GM18520 (cell line): ENCODE measurements at regions not wholly inside any gene's neighbourhood (a gene's known extent, or its start where the extent isn't known, plus 50 kb on each side); places are given as distances from the start of the nearest gene placed in this dataset.
A peak's percentile ranks its signal among the peaks of the same experiment; 100 is the strongest.

Source experiments
- ATAC-seq: cut with Tn5 transposase; IDR thresholded peaks from one replicate; pipeline ENCODE4 v1.9.1; 2021; ENCODE audit not compliant: unreplicated experiment

DNA sequence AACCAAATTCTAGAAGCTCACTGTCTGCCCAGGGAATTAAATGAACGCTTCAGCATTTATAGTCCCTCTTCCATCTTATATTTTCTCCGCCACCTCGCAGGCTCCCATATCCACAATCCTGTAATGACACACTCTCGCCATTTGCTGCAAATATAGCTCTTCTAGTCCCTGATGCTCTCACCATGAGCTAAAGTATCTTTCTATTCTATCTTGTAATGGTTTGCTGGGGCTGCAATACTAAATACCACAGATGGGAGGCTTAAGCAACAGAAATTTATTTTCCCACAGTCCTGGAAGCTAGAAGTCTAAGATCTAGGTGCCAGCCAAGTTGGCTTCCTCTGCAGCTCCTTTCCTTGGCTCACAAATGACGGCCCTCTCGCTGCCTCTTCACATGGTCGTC, 106.9 kb upstream of the NPHP3 start:
- ATAC-seq: no peak

DNA sequence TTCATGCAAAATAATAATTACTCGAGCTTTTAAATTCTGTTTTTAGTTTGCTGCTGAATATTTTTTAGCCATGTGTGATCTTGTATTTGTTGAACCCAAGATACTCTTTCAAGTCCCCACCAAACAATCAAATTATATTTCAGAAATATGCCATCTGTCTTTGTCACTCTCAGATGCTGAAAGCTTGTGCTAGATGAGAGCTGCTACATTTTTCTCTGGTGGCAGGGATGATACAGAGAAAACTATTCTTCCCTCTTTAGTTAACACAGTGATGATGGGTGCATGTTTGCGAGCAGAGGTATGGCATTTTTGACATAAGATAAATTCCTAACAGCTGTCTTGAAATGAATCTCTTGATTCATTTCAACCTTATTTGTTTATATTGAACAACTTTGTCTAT, 100.6 kb upstream of the NPHP3 start:
- no peak for ATAC-seq

DNA sequence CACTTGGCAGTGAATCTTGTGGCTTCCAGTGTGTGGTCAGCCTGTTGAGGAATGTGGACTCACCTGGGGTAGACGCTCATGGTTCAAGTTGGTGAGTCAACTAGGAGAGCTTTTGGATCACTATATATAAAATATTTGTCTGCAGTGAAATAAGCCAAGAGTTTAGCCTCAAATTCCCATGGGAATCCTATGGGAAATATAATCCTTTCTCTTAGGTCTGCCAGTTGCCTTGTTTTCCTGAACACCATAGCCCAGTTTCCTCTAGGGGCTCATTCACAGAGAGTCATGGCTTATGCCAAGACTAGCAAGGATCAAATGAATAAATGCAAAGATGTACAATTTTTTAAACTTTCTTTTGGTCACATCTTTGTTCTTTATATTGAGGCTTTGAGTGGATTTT, 100.1 kb upstream of the NPHP3 start:
- ATAC-seq: no peak

DNA sequence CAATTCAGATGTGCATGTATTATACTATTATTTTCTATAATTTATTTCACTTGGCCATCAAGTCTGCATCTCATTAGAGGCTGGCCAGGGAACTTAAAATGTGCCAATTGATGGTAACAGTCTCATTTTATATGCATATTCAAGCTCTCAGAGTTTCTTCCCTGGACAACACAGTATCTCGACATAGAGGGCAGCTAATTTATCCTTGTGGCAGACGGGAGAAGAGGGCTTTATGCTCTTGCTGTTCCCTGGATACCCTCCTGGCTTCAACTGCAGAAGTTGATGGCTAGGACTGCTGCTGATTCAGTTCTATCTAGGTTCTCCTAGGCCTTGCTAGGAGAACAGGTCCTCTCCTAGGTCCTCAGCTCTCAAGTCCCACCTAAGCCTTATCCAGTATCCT, 99.1 kb upstream of the NPHP3 start:
- no peak for ATAC-seq

GRCh38 chr3:132818251-132818650, 96.0 kb upstream of the NPHP3 start:
- no peak for ATAC-seq

- ATAC-seq: no peak
Observed at GRCh38 chr3:132817646-132818177, 95.5 kb upstream of the NPHP3 start.

DNA sequence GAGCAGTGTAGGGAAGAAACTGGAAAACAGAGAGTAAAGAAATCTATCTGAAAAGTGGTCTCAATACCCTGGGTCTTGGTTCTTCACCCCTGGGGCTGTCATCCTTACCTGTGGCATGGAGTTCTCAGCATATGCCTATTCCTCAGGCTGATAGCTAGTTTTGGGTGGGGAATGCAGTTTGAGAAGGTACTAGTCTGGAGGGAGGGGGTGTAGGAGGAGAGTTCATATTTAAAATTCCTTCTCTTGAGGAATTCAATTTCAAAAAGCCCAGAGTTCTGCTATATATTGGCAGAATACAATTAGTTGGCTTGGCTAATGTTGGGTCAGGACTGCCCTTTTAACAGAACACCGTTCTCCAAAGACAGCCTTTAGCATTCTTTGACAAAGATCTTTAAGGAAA, 82.9 kb upstream of the NPHP3 start:
- no peak for ATAC-seq

GRCh38 chr3:132804498-132804897, 82.3 kb upstream of the NPHP3 start:
- no peak for ATAC-seq

GRCh38 chr3:132803889-132804288, 81.7 kb upstream of the NPHP3 start:
- ATAC-seq: no peak

- no peak for ATAC-seq
Observed at GRCh38 chr3:132800958-132801357, 78.7 kb upstream of the NPHP3 start.

- ATAC-seq: no peak
Observed at GRCh38 chr3:132790806-132791205, 68.6 kb upstream of the NPHP3 start.

DNA sequence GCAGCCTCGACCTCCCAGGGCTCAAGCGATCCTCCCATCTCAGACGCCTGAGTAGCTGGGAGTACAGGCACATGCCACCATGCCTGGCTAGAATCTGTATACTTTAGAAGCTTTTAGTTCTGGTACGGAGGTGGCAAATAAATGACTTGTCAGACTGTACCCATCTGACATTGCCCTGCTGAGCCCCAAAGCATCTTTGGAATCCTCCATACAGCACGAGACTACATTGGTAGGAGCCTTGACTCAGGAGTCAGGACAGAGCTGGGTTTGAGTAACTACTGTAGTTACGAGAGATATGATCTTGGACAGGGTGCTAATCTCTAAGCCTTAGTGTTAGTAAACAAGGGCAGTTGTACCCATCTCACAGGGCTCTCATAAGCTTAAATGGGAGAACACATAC, 67.8 kb upstream of the NPHP3 start:
- no peak for ATAC-seq

GRCh38 chr3:132788301-132788671, 66.1 kb upstream of the NPHP3 start:
- ATAC-seq: no peak

- ATAC-seq: no peak
Observed at GRCh38 chr3:132787616-132788300, 65.5 kb upstream of the NPHP3 start.

GRCh38 chr3:132786890-132787289, 64.7 kb upstream of the NPHP3 start:
- no peak for ATAC-seq

GRCh38 chr3:132785292-132785691, 63.1 kb upstream of the NPHP3 start:
- no peak for ATAC-seq

- no peak for ATAC-seq
Observed at GRCh38 chr3:132784502-132785025, 62.4 kb upstream of the NPHP3 start.

DNA sequence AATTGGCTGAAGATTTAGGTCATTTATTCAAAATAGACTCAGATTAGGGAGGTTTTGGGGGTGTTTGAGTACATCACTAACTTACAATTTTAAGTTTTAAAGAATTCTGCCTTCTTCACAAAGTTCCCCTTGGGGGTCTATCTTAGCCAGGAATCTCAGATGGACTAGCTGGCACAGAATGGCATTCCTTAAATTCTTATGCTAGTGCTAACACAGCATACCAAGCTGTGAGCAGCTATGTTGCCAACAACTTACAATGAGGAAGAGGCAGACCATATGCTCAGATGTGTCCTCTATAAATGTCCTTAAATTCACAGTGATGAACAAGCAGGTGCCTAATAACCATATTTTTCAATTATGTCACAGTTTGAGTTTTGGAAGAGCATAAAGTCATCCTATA, 60.9 kb upstream of the NPHP3 start:
- ATAC-seq: no peak

- no peak for ATAC-seq
Observed at GRCh38 chr3:132781922-132782321, 59.7 kb upstream of the NPHP3 start.

DNA sequence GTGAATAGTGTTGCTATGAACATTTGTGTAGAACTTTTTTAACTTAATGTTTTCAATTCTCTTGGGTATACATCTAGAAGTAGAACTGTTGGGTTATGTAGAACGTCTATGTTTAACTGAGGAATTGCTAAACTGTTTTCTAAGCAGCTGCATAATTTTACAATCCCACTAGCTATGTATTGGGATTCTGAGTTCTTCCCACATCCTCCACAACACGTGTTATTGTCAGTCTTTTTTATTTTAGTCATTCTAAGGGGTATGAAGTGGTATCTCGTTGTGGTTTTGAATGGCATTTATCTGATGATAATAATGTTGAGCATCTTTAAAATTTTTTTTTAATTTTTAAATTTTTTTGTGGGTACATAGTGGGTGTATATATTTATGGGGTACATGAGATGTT, 55.0 kb upstream of the NPHP3 start:
- no peak for ATAC-seq

- ATAC-seq: peak; percentile 61
Observed at GRCh38 chr3:132773071-132773619, 50.9 kb upstream of the NPHP3 start.

DNA sequence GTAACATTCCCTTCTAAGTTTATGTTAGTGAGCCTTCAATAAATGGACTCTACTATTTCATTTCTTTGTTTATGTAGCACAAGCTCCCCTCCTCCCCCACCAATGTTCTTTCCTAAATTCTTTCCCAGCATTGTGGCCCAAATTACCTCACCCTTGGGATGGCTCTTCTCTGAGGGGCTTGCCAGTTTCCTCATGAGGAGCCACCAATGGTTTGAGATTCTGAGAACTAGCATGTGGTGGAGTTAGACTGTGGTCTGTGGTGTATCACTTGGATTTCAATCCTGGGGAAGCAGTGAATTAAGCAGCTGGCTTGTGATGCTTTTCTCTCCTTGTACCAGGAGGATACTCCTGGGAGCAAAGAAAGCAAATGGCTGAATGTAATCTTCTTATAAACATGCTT, 50.0 kb upstream of the NPHP3 start:
- no peak for ATAC-seq
